ENCODE measurements at regions not wholly inside any gene's neighbourhood (a gene's known extent, or its start where the extent isn't known, plus 50 kb on each side); places are given as distances from the start of the nearest gene placed in this dataset.

- Mint-ChIP-seq H3K4me3 (ENCODE audit: unreplicated experiment) (no peak overlapping the region), H3K27ac (ENCODE audit: unreplicated experiment) (no peak overlapping the region), H3K4me1 (ENCODE audit: low read depth, unreplicated experiment) (no peaks in the 10 kb centered on the region), H3K9me3 (ENCODE audit: unreplicated experiment) (no peaks in the 10 kb centered on the region), H3K36me3 (ENCODE audit: low read depth, unreplicated experiment) (no peaks in the 10 kb centered on the region), H3K27me3 (ENCODE audit: low read depth, unreplicated experiment) (peaks cover 2% of the 10 kb centered on the region)
- Histone ChIP-seq H3K9me3 (ENCODE audit: insufficient read depth, low read depth, low read length) (no peaks in the 10 kb centered on the region), H3K36me3 (ENCODE audit: insufficient read depth, low read length) (no peaks in the 10 kb centered on the region), H3K4me3 (ENCODE audit: insufficient read depth, low read depth, low read length) (no peak overlapping the region), H3K27ac (ENCODE audit: low read depth, low read length) (no peak overlapping the region), H3K79me2 (ENCODE audit: insufficient read depth, low read length) (no peaks in the 10 kb centered on the region), H2AFZ (ENCODE audit: low read depth, low read length) (no peak overlapping the region), H3K4me2 (ENCODE audit: low read length) (no peak overlapping the region), H3K4me1 (ENCODE audit: insufficient read depth, low read length) (no peaks in the 10 kb centered on the region), H3K9ac (ENCODE audit: low read length) (no peak overlapping the region), H4K20me1 (ENCODE audit: insufficient read depth, low read length) (no peaks in the 10 kb centered on the region), H3K27me3 (ENCODE audit: insufficient read depth, low read length) (no peaks in the 10 kb centered on the region)
- FAIRE-seq (no peak), DNase-seq (ENCODE audit: low read depth) (peak; percentile 1)
- peak; percentile 39 for TF ChIP-seq CTCF (IDR thresholded peaks at IDR 0.05; ENCODE audit: insufficient read depth, low read depth, low read length)
- TF ChIP-seq EZH2 (IDR thresholded peaks at IDR 0.05; ENCODE audit: insufficient read depth, low read length): no peak
These were observed 86.2 kb downstream of the NPAP1 start for GRCh38 chr15:24761704-24762302.

GRCh38 chr15:24763891-24764290 lies 88.3 kb downstream of the NPAP1 start:
- Histone ChIP-seq H3K27ac (ENCODE audit: low read depth, low read length) (no peak overlapping the region), H3K27me3 (ENCODE audit: insufficient read depth, low read length) (no peaks in the 10 kb centered on the region), H2AFZ (ENCODE audit: low read depth, low read length) (no peak overlapping the region), H3K9ac (ENCODE audit: low read length) (no peak overlapping the region), H3K4me2 (ENCODE audit: low read length) (no peak overlapping the region), H4K20me1 (ENCODE audit: insufficient read depth, low read length) (no peaks in the 10 kb centered on the region), H3K4me3 (ENCODE audit: insufficient read depth, low read depth, low read length) (no peak overlapping the region), H3K79me2 (ENCODE audit: insufficient read depth, low read length) (no peaks in the 10 kb centered on the region), H3K36me3 (ENCODE audit: insufficient read depth, low read length) (no peaks in the 10 kb centered on the region), H3K4me1 (ENCODE audit: insufficient read depth, low read length) (no peaks in the 10 kb centered on the region), H3K9me3 (ENCODE audit: insufficient read depth, low read depth, low read length) (no peaks in the 10 kb centered on the region)
- H3K4me1 Mint-ChIP-seq (ENCODE audit: low read depth, unreplicated experiment): no peaks in the 10 kb centered on the region
- TF ChIP-seq EZH2 (IDR thresholded peaks at IDR 0.05; ENCODE audit: insufficient read depth, low read length): no peak
- no peak for TF ChIP-seq CTCF (IDR thresholded peaks at IDR 0.05; ENCODE audit: insufficient read depth, low read depth, low read length)
- peaks cover 2% of the 10 kb centered on the region for H3K27me3 Mint-ChIP-seq (ENCODE audit: low read depth, unreplicated experiment)
- H3K9me3 Mint-ChIP-seq (ENCODE audit: unreplicated experiment): no peaks in the 10 kb centered on the region
- no peak overlapping the region for H3K4me3 Mint-ChIP-seq (ENCODE audit: unreplicated experiment)
- DNase-seq (ENCODE audit: low read depth) (no peak), FAIRE-seq (no peak)
- H3K27ac Mint-ChIP-seq (ENCODE audit: unreplicated experiment): no peak overlapping the region
- no peaks in the 10 kb centered on the region for H3K36me3 Mint-ChIP-seq (ENCODE audit: low read depth, unreplicated experiment)

- Histone ChIP-seq H3K9ac (ENCODE audit: low read length) (no peak overlapping the region), H3K36me3 (ENCODE audit: insufficient read depth, low read length) (no peaks in the 10 kb centered on the region), H4K20me1 (ENCODE audit: insufficient read depth, low read length) (no peaks in the 10 kb centered on the region), H3K4me2 (ENCODE audit: low read length) (no peak overlapping the region), H3K27me3 (ENCODE audit: insufficient read depth, low read length) (no peaks in the 10 kb centered on the region), H3K79me2 (ENCODE audit: insufficient read depth, low read length) (no peaks in the 10 kb centered on the region), H3K9me3 (ENCODE audit: insufficient read depth, low read depth, low read length) (no peaks in the 10 kb centered on the region), H3K4me3 (ENCODE audit: insufficient read depth, low read depth, low read length) (no peak overlapping the region), H3K27ac (ENCODE audit: low read depth, low read length) (no peak overlapping the region), H3K4me1 (ENCODE audit: insufficient read depth, low read length) (no peaks in the 10 kb centered on the region), H2AFZ (ENCODE audit: low read depth, low read length) (no peak overlapping the region)
- no peaks in the 10 kb centered on the region for H3K9me3 Mint-ChIP-seq (ENCODE audit: unreplicated experiment)
- no peaks in the 10 kb centered on the region for H3K4me1 Mint-ChIP-seq (ENCODE audit: low read depth, unreplicated experiment)
- no peak overlapping the region for H3K27ac Mint-ChIP-seq (ENCODE audit: unreplicated experiment)
- H3K4me3 Mint-ChIP-seq (ENCODE audit: unreplicated experiment): no peak overlapping the region
- H3K36me3 Mint-ChIP-seq (ENCODE audit: low read depth, unreplicated experiment): no peaks in the 10 kb centered on the region
- no peak for TF ChIP-seq EZH2 (IDR thresholded peaks at IDR 0.05; ENCODE audit: insufficient read depth, low read length)
- TF ChIP-seq CTCF (IDR thresholded peaks at IDR 0.05; ENCODE audit: insufficient read depth, low read depth, low read length): no peak
- DNase-seq (ENCODE audit: low read depth) (no peak), FAIRE-seq (no peak)
- H3K27me3 Mint-ChIP-seq (ENCODE audit: low read depth, unreplicated experiment): peaks cover 2% of the 10 kb centered on the region
These were observed 89.0 kb downstream of the NPAP1 start for GRCh38 chr15:24764375-24765171.
